LNCAP (cell line): ENCODE measurements at regions not wholly inside any gene's neighbourhood (a gene's known extent, or its start where the extent isn't known, plus 50 kb on each side); places are given as distances from the start of the nearest gene placed in this dataset.

Source experiments
- TF ChIP-seq, protein P1 (sequence below): fragments of 450-650 bp; IDR thresholded peaks from 2 replicates; pipeline ENCODE4 v1.5.1; 2017; ENCODE audit warnings: mild to moderate bottlenecking

DNA sequence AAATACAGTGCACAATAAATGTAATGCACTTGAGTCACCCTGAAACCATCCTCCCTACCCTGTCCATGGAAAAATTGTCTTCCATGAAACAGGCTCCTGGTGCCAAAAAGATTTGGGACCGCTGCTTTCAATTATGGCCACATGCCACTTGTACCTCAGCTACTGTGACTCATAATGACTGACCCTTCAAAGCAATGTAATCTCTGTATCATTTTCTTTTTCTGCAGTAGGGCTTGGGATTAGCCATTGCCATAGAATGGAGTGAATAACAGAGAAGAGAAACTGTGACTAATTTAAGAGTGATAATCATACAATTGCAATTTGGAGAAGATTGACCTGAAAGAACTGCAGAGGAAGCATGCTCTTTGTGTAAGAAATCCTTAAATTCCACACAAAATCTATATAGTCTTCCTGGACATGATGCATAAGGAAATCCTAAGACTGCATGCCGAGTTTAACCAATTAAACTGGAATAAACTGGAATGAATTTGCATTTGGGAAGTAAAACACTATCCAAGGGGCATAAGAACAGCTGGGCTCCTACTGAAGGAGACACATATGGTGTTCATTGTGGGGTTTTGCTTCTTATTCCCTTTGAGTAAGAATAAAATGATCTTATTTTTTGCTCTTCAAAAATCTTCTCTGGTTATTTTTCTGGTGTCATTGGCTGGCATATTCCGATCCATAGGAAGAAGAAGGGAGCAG lies 59.5 kb upstream of the SLC7A1 start:
- TF ChIP-seq, protein P1, sequence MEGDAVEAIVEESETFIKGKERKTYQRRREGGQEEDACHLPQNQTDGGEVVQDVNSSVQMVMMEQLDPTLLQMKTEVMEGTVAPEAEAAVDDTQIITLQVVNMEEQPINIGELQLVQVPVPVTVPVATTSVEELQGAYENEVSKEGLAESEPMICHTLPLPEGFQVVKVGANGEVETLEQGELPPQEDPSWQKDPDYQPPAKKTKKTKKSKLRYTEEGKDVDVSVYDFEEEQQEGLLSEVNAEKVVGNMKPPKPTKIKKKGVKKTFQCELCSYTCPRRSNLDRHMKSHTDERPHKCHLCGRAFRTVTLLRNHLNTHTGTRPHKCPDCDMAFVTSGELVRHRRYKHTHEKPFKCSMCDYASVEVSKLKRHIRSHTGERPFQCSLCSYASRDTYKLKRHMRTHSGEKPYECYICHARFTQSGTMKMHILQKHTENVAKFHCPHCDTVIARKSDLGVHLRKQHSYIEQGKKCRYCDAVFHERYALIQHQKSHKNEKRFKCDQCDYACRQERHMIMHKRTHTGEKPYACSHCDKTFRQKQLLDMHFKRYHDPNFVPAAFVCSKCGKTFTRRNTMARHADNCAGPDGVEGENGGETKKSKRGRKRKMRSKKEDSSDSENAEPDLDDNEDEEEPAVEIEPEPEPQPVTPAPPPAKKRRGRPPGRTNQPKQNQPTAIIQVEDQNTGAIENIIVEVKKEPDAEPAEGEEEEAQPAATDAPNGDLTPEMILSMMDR, result no peak

DNA sequence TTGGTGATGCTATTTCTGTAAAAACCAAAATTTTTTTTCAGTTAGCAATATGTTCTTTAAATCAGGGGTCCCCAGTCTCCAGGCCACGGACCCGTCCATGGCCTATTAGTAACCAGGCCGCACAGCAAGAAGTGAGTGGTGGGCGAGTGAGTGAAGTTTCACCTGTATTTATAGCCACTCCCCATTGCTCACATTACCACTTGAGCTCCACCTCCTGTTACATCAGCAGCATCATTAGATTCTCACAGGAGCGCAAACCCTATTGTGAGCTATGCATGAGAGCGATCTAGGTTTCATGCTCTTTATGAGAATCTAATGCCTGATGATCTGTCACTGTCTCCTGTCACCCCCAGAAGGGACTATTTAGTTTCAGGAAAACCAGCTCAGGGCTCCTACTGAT lies 58.9 kb upstream of the SLC7A1 start:
- TF ChIP-seq, protein P1, result no peak

DNA sequence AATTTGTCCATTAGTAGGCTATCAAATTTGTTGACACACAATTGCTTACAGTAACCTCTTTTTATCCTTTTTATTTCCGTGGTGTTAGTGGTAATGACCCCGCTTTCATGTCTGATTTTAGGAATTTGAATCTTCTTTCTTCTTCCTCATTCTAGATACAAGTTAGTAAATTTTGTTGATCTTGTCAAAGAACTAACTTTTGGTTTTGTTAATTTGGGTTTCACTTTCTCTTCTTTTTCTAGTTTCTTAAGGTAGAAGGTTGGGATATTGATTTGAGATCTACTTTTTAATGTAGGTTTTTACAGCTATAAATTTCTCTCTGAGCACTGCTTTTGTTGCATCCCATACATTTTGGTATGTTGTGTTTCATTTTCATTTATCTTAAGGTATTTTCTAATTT lies 53.3 kb upstream of the SLC7A1 start:
- TF ChIP-seq, protein P1, result no peak
